H1 (cell line): ENCODE measurements at regions not wholly inside any gene's neighbourhood (a gene's known extent, or its start where the extent isn't known, plus 50 kb on each side); places are given as distances from the start of the nearest gene placed in this dataset.

Source experiments
- CTCF ChIA-PET: fragments of 300-600 bp; sonication (Branson Sonifier 250); formaldehyde crosslinking; loops from one replicate; lab custom pipeline; 2021; ENCODE audit not compliant: partially characterized antibody; lab: Charles Lee
- POLR2A ChIA-PET: fragments of 300-600 bp; sonication (Branson Sonifier 250); formaldehyde crosslinking; loops from one replicate; lab custom pipeline; 2021; ENCODE audit warnings: inconsistent platforms; ENCODE audit not compliant: partially characterized antibody; lab: Charles Lee
- DNase-seq, 2 experiments: peaks; one replicate each; pipeline versions ENCODE4 v3.0.0 to v3.0.0-alpha.2; 2010 to 2022; ENCODE audit warnings: low spot score in 2 of 2, low read depth in 1 of 2, mixed read lengths in 1 of 2
- FAIRE-seq: peaks from 2 replicates; lab custom pipeline; 2011; peaks lifted over from hg19 to GRCh38; lab: Jason Lieb, UNC
- H2AFZ ChIP-seq: 2 replicates; pipeline ENCODE4 v1.8.1; 2012; ENCODE audit warnings: low read length, inconsistent platforms
- H2AK5ac ChIP-seq: 2 replicates; pipeline ENCODE4 v1.6.1; 2013; ENCODE audit warnings: low read depth, low read length
- H2BK120ac ChIP-seq: replicated peaks from 2 replicates; pipeline ENCODE3; 2013; ENCODE audit warnings: low read depth, low read length, inconsistent platforms
- H2BK12ac ChIP-seq: 2 replicates; pipeline ENCODE4 v1.6.1; 2013; ENCODE audit warnings: low read depth, low read length
- H2BK15ac ChIP-seq: 2 replicates; pipeline ENCODE4 v1.6.1; 2013; ENCODE audit warnings: low read length
- H2BK20ac ChIP-seq: 2 replicates; pipeline ENCODE4 v1.6.1; 2013; ENCODE audit warnings: low read length
- H2BK5ac ChIP-seq: 2 replicates; pipeline ENCODE4 v1.6.1; 2013; ENCODE audit warnings: low read depth, low read length
- H3K14ac ChIP-seq: 2 replicates; pipeline ENCODE4 v1.6.1; 2013; ENCODE audit warnings: inconsistent platforms; ENCODE audit not compliant: insufficient read length
- H3K18ac ChIP-seq: 2 replicates; pipeline ENCODE4 v1.6.1; 2013; ENCODE audit warnings: low read length; ENCODE audit errors: extremely low read depth
- H3K23ac ChIP-seq: 2 replicates; pipeline ENCODE4 v1.6.1; 2013; ENCODE audit warnings: inconsistent platforms; ENCODE audit not compliant: insufficient read length
- H3K23me2 ChIP-seq: 2 replicates; pipeline ENCODE4 v1.6.1; 2013; ENCODE audit warnings: low read depth, low read length
- H3K27ac ChIP-seq: 2 replicates; pipeline ENCODE4 v1.6.1; 2011; ENCODE audit warnings: low read depth, low read length, inconsistent platforms
- H3K27me3 ChIP-seq, 4 experiments: replicated peaks in 1 of 4; 1 replicate in 1 of 4; 2 replicates in 3 of 4; pipeline versions ENCODE4 v1.6.1 to v1.8.1; 2011 to 2013; ENCODE audit warnings: low read length in 3 of 4, mild to moderate bottlenecking in 3 of 4, inconsistent platforms in 2 of 4, mixed read lengths in 2 of 4, moderate library complexity in 1 of 4; ENCODE audit not compliant: control insufficient read depth in 3 of 4, insufficient read depth in 3 of 4; ENCODE audit errors: extremely low read depth in 1 of 4
- H3K36me3 ChIP-seq, 4 experiments: 2 replicates each; pipeline versions ENCODE4 v1.6.1 to v1.8.1; 2011 to 2013; ENCODE audit warnings: mild to moderate bottlenecking in 4 of 4, low read length in 3 of 4, moderate library complexity in 2 of 4, control low read depth in 1 of 4, inconsistent platforms in 1 of 4; ENCODE audit not compliant: insufficient read depth in 4 of 4, control insufficient read depth in 2 of 4
- H3K4ac ChIP-seq: replicated peaks from 2 replicates; pipeline ENCODE3; 2013; ENCODE audit warnings: low read length, low read depth, mixed read lengths, inconsistent platforms; ENCODE audit not compliant: insufficient read length
- H3K4me1 ChIP-seq, 4 experiments: replicated peaks in 1 of 4; 1 replicate in 1 of 4; 2 replicates in 3 of 4; pipeline versions ENCODE4 v1.6.1 to v1.8.1; 2011 to 2013; ENCODE audit warnings: low read length in 3 of 4, inconsistent platforms in 2 of 4, mixed read lengths in 1 of 4; ENCODE audit not compliant: insufficient read depth in 4 of 4, control insufficient read depth in 3 of 4
- H3K4me2 ChIP-seq, 2 experiments: 2 replicates each; pipeline versions ENCODE4 v1.6.1 to v1.8.1; 2011 to 2013; ENCODE audit warnings: low read depth in 2 of 2, low read length in 2 of 2, control low read depth in 1 of 2, inconsistent platforms in 1 of 2, mild to moderate bottlenecking in 1 of 2; ENCODE audit not compliant: insufficient read depth in 1 of 2
- H3K4me3 ChIP-seq, 4 experiments: fragments of 200-600, 300-600 bp in 1 of 4; sonication (generic), shearing (Covaris generic), sonication (Bioruptor Twin) in 1 of 4; 2 replicates each; pipeline versions ENCODE4 v1.5.1 to v1.8.1; 2011 to 2016; ENCODE audit warnings: low read length in 4 of 4, low read depth in 3 of 4, control low read depth in 2 of 4, inconsistent platforms in 2 of 4, mild to moderate bottlenecking in 2 of 4, mixed read lengths in 1 of 4, moderate library complexity in 1 of 4; ENCODE audit not compliant: insufficient read depth in 2 of 4; ENCODE audit errors: extremely low read depth in 1 of 4
- H3K56ac ChIP-seq: replicated peaks from 2 replicates; pipeline ENCODE3; 2013; ENCODE audit warnings: low read depth, mild to moderate bottlenecking, mixed read lengths, low read length, inconsistent platforms; ENCODE audit not compliant: insufficient read length
- H3K79me1 ChIP-seq: 2 replicates; pipeline ENCODE4 v1.6.1; 2013; ENCODE audit warnings: low read depth, low read length, control low read depth
- H3K79me2 ChIP-seq, 2 experiments: 2 replicates each; pipeline versions ENCODE4 v1.6.1 to v1.8.1; 2012 to 2013; ENCODE audit warnings: low read length in 2 of 2, mild to moderate bottlenecking in 2 of 2, inconsistent platforms in 1 of 2; ENCODE audit not compliant: insufficient read depth in 2 of 2, control insufficient read depth in 1 of 2
- H3K9ac ChIP-seq, 4 experiments: replicated peaks in 1 of 4; 1 replicate in 1 of 4; 2 replicates in 3 of 4; pipeline versions ENCODE4 v1.6.1 to v1.8.1; 2011 to 2013; ENCODE audit warnings: low read depth in 3 of 4, low read length in 3 of 4, control low read depth in 2 of 4, mild to moderate bottlenecking in 2 of 4, moderate library complexity in 2 of 4, inconsistent platforms in 1 of 4; ENCODE audit errors: extremely low read depth in 1 of 4
- H3K9me3 ChIP-seq, 2 experiments: 2 replicates each; pipeline versions ENCODE4 v1.6.1 to v1.8.1; 2012 to 2013; ENCODE audit warnings: mild to moderate bottlenecking in 2 of 2, moderate library complexity in 2 of 2, control low read depth in 1 of 2, inconsistent platforms in 1 of 2, low read depth in 1 of 2, low read length in 1 of 2, mixed read lengths in 1 of 2; ENCODE audit not compliant: insufficient read depth in 2 of 2
- H4K20me1 ChIP-seq, 2 experiments: replicated peaks in 1 of 2; 2 replicates each; pipeline versions ENCODE3 to v1.8.1; 2011 to 2013; ENCODE audit warnings: inconsistent platforms in 2 of 2, low read length in 2 of 2, mild to moderate bottlenecking in 1 of 2; ENCODE audit not compliant: insufficient read depth in 2 of 2, control insufficient read depth in 1 of 2
- H4K5ac ChIP-seq: 2 replicates; pipeline ENCODE4 v1.6.1; 2013; ENCODE audit warnings: low read length, low read depth, mixed read lengths, inconsistent platforms; ENCODE audit not compliant: insufficient read length
- H4K8ac ChIP-seq: 2 replicates; pipeline ENCODE4 v1.8.0; 2013; ENCODE audit warnings: mild to moderate bottlenecking, moderate library complexity, low read length, inconsistent platforms; ENCODE audit not compliant: insufficient read depth; ENCODE audit errors: extremely low read depth
- H4K91ac ChIP-seq: replicated peaks from 2 replicates; pipeline ENCODE3; 2013; ENCODE audit warnings: low read length, mixed read lengths, inconsistent platforms; ENCODE audit not compliant: insufficient read length
- CHD7 ChIP-seq: fragments of 300-600 bp; sonication (generic); IDR thresholded peaks from 2 replicates; pipeline ENCODE4 v1.7.1; 2012; ENCODE audit warnings: low read length, moderate library complexity, mild to moderate bottlenecking, inconsistent platforms; ENCODE audit not compliant: insufficient replicate concordance
- WGBS, 2 experiments: shearing (Covaris generic) in 1 of 2; methylation state at CpG; one replicate each; pipeline versions ENCODE4 v1.1.6 to v1.1.7; 2013 to 2015; ENCODE audit warnings: low lambda C conversion rate in 2 of 2, mixed read lengths in 2 of 2, inconsistent platforms in 1 of 2, low coverage in 1 of 2, missing lambda C conversion rate in 1 of 2; ENCODE audit not compliant: insufficient replicate concordance in 2 of 2, insufficient coverage in 1 of 2, insufficient read length in 1 of 2; ENCODE audit errors: extremely low coverage in 1 of 2, missing lambda C conversion rate in 1 of 2; 5-methylcytosine and 5-hydroxymethylcytosine counted together

GRCh38 chr18:22630980-22631379, 213.3 kb upstream of the CTAGE1 start:
- H2BK20ac ChIP-seq = no peak overlapping the region
- no peak overlapping the region for H3K4ac ChIP-seq
- DNase-seq (no peak), FAIRE-seq (no peak)
- H3K27ac ChIP-seq = no peak overlapping the region
- no peaks in the 10 kb centered on the region; a peak in 1 of 7 replicates for H3K4me1 ChIP-seq
- no peak overlapping the region for H3K9ac ChIP-seq
- H3K23me2 ChIP-seq = no peaks in the 10 kb centered on the region
- H4K91ac ChIP-seq = no peak overlapping the region
- H2BK120ac ChIP-seq = no peak overlapping the region
- no peak overlapping the region for H3K18ac ChIP-seq
- no peak overlapping the region for H3K23ac ChIP-seq
- no peaks in the 10 kb centered on the region for H3K9me3 ChIP-seq
- no peak overlapping the region for H3K4me3 ChIP-seq
- no peak overlapping the region for H3K56ac ChIP-seq
- no peak overlapping the region for H2BK12ac ChIP-seq
- H3K79me2 ChIP-seq = no peaks in the 10 kb centered on the region
- H3K4me2 ChIP-seq = no peak overlapping the region
- H2BK5ac ChIP-seq = no peak overlapping the region
- H4K20me1 ChIP-seq = no peaks in the 10 kb centered on the region
- no peaks in the 10 kb centered on the region for H3K27me3 ChIP-seq
- no peak overlapping the region for H3K14ac ChIP-seq
- H2AK5ac ChIP-seq = no peak overlapping the region
- no peak overlapping the region for H4K8ac ChIP-seq
- ChIA-PET POLR2A (no interaction called here), CTCF (no interaction called here)
- no peak overlapping the region for H4K5ac ChIP-seq
- H2AFZ ChIP-seq = no peak overlapping the region
- no peaks in the 10 kb centered on the region for H3K79me1 ChIP-seq
- no peaks in the 10 kb centered on the region for H3K36me3 ChIP-seq
- whole genome bisulfite sequencing, 2 experiments = 93% methylated on average over 2 of the region's 2 CpGs; no CpG with 5 or more reads in 1 of the 2 experiments
- no peak overlapping the region for H2BK15ac ChIP-seq
- TF ChIP-seq CHD7 = no peak
